H7 (cell line): ENCODE measurements at regions not wholly inside any gene's neighbourhood (a gene's known extent, or its start where the extent isn't known, plus 50 kb on each side); places are given as distances from the start of the nearest gene placed in this dataset.
A peak's percentile ranks its signal among the peaks of the same experiment; 100 is the strongest.
"Not testable (repeated sequence)": the region's sequence is repeated elsewhere in the genome, so short reads cannot be mapped to it uniquely, and the experiment has no call there.

Source experiments
- DNase-seq: peaks from one replicate; pipeline ENCODE4 v3.0.0; 2012
- H3K27me3 ChIP-seq: 2 replicates; pipeline ENCODE4 v1.6.0; 2011; ENCODE audit warnings: mild to moderate bottlenecking, low read length; ENCODE audit not compliant: control insufficient read depth, insufficient read depth
- H3K36me3 ChIP-seq: replicated peaks from 2 replicates; pipeline ENCODE4 v1.5.1; 2011; ENCODE audit warnings: low read length; ENCODE audit not compliant: control insufficient read depth, insufficient read depth
- H3K4me3 ChIP-seq: 2 replicates; pipeline ENCODE4 v1.5.1; 2011; ENCODE audit warnings: low read depth, mild to moderate bottlenecking, control low read depth, low read length, moderate library complexity; ENCODE audit not compliant: insufficient read depth

- no peak for DNase-seq
- H3K27me3 ChIP-seq: no peaks in the 10 kb centered on the region
Observed at GRCh38 chr14:53621921-53622320, 334.7 kb downstream of the BMP4 start.

GRCh38 chr14:53621433-53621832 lies 335.2 kb downstream of the BMP4 start:
- H3K27me3 ChIP-seq: no peaks in the 10 kb centered on the region
- no peak overlapping the region for H3K4me3 ChIP-seq
- H3K36me3 ChIP-seq: no peaks in the 10 kb centered on the region
- no peak for DNase-seq

More at GRCh38 chr14:53621921-53622320, 334.7 kb downstream of the BMP4 start:
- Histone ChIP-seq H3K36me3 (no peaks in the 10 kb centered on the region), H3K4me3 (no peak overlapping the region)

- Histone ChIP-seq H3K36me3 (no peaks in the 10 kb centered on the region), H3K4me3 (no peak overlapping the region), H3K27me3 (no peaks in the 10 kb centered on the region)
- no peak for DNase-seq
Observed at GRCh38 chr14:53620890-53621289, 335.7 kb downstream of the BMP4 start.

- no peak for DNase-seq
- H3K36me3 ChIP-seq: no peaks in the 10 kb centered on the region
- H3K27me3 ChIP-seq: no peaks in the 10 kb centered on the region
- no peak overlapping the region for H3K4me3 ChIP-seq
Observed at GRCh38 chr14:53620317-53620716, 336.3 kb downstream of the BMP4 start.

GRCh38 chr14:53619691-53620231 lies 336.9 kb downstream of the BMP4 start:
- Histone ChIP-seq H3K27me3 (no peaks in the 10 kb centered on the region), H3K36me3 (no peaks in the 10 kb centered on the region), H3K4me3 (no peak overlapping the region)
- DNase-seq: no peak

- not testable (repeated sequence) for DNase-seq, H3K4me3 ChIP-seq, H3K27me3 ChIP-seq, H3K36me3 ChIP-seq
Observed at GRCh38 chr14:53616536-53616935, 340.1 kb downstream of the BMP4 start.

GRCh38 chr14:53615252-53615651 lies 341.4 kb downstream of the BMP4 start:
- no peak overlapping the region for H3K4me3 ChIP-seq
- no peaks in the 10 kb centered on the region for H3K36me3 ChIP-seq
- H3K27me3 ChIP-seq: no peaks in the 10 kb centered on the region
- no peak for DNase-seq

GRCh38 chr14:53613404-53614253 lies 343.0 kb downstream of the BMP4 start:
- H3K27me3 ChIP-seq: no peaks in the 10 kb centered on the region
- peak; percentile 31 for DNase-seq
- no peaks in the 10 kb centered on the region for H3K36me3 ChIP-seq
- no peak overlapping the region for H3K4me3 ChIP-seq

- Histone ChIP-seq H3K27me3 (no peaks in the 10 kb centered on the region), H3K4me3 (no peak overlapping the region), H3K36me3 (no peaks in the 10 kb centered on the region)
- DNase-seq: no peak
Observed at GRCh38 chr14:53610947-53611346, 345.7 kb downstream of the BMP4 start.

GRCh38 chr14:53609009-53609408 lies 347.6 kb downstream of the BMP4 start:
- DNase-seq: no peak
- no peak overlapping the region for H3K4me3 ChIP-seq
- no peaks in the 10 kb centered on the region for H3K36me3 ChIP-seq
- H3K27me3 ChIP-seq: no peaks in the 10 kb centered on the region

GRCh38 chr14:53608369-53608768 lies 348.3 kb downstream of the BMP4 start:
- DNase-seq: no peak
- Histone ChIP-seq H3K27me3 (no peaks in the 10 kb centered on the region), H3K36me3 (no peaks in the 10 kb centered on the region), H3K4me3 (no peak overlapping the region)

GRCh38 chr14:53606203-53606602 lies 350.4 kb downstream of the BMP4 start:
- Histone ChIP-seq H3K27me3 (no peaks in the 10 kb centered on the region), H3K4me3 (no peak overlapping the region), H3K36me3 (no peaks in the 10 kb centered on the region)
- no peak for DNase-seq

GRCh38 chr14:53605562-53605961 lies 351.1 kb downstream of the BMP4 start:
- no peak for DNase-seq
- Histone ChIP-seq H3K36me3 (no peaks in the 10 kb centered on the region), H3K4me3 (no peak overlapping the region), H3K27me3 (no peaks in the 10 kb centered on the region)

GRCh38 chr14:53603994-53604393 lies 352.6 kb downstream of the BMP4 start:
- DNase-seq: no peak
- H3K27me3 ChIP-seq: no peaks in the 10 kb centered on the region

GRCh38 chr14:53601409-53601808 lies 355.2 kb downstream of the BMP4 start:
- Histone ChIP-seq H3K4me3 (no peak overlapping the region), H3K27me3 (no peaks in the 10 kb centered on the region), H3K36me3 (no peaks in the 10 kb centered on the region)
- peak; percentile 13 for DNase-seq

More at GRCh38 chr14:53603994-53604393, 352.6 kb downstream of the BMP4 start:
- no peak overlapping the region for H3K4me3 ChIP-seq
- H3K36me3 ChIP-seq: no peaks in the 10 kb centered on the region
